GM18858 (cell line): ENCODE measurements at regions not wholly inside any gene's neighbourhood (a gene's known extent, or its start where the extent isn't known, plus 50 kb on each side); places are given as distances from the start of the nearest gene placed in this dataset.
"Not testable (repeated sequence)": the region's sequence is repeated elsewhere in the genome, so short reads cannot be mapped to it uniquely, and the experiment has no call there.

ENCODE experiments used
- ATAC-seq: cut with Tn5 transposase; IDR thresholded peaks from one replicate; pipeline ENCODE4 v1.9.1; 2021; ENCODE audit not compliant: unreplicated experiment

- ATAC-seq = not testable (repeated sequence)
These were observed 262.5 kb downstream of the SMARCA2 start for GRCh38 chr9:2277644-2278043.

DNA sequence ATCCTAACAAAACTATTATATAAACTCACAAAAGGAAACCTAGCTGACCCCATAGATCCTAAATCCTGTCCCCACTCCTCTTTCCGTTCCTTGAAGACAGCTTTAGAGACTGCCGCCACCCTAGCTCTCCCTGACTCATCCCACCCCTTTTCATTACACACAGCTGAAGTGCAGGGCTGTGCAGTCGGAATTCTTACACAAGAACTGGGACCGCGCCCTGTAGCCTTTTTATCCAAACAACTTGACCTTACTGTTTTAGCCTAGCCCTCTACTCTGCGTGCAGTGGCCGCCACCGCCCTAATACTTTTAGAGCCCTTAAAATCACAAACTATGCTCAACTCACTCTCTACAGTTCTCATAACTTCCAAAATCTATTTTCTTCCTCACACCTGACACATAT, 264.0 kb downstream of the SMARCA2 start:
- not testable (repeated sequence) for ATAC-seq

DNA sequence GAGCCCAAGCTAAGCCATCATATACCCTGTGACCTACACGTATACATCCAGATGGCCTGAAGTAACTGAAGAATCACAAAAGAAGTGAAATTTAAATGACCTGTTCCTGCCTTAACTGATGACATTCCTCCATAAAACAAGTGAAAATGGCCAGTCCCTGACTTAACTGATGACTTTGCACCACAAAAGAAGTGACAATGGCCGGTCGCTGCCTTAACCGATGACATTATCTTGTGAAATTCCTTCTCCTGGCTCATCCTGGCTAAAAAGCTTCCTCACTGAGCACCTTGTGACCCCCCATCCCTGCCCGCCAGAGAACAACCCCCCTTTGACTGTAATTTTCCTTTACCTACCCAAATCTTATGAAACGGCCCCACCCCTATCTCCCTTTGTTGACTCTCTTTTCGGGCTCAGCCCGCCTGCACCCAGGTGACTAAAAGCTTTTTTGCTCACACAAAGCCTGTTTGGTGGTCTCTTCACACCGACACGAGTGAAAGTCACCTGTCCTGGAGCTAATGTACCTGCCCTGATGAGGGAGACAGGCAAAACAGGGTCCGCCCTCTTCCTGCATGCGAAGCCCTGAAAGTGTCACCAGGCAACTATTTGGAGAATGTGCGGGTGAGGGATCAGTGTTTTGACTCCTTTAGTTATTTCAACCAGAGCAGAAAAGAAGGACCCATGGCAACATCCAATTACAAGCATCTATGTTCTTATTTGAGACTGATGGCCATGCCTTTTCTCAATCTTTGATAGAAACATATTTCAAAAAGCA, 266.1 kb downstream of the SMARCA2 start:
- no peak for ATAC-seq

DNA sequence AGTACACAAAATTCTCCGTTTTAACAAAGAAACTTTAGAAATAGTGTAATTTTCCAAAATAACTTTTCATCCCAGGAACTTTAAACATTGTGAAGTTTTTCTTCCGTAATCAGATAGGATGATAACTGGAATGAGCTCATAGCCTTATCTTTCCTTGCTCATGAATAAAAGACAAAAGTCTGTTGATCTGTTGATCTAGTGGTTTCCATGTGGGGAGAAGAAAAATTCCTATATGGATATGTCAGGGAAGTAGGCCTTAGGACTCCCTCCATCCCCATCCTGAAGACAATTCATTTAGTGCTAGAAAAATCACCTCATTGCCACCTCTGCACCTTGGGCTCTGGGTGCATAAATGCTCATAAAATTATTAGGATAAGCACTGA, 266.6 kb downstream of the SMARCA2 start:
- ATAC-seq = no peak

- no peak for ATAC-seq
These were observed 269.6 kb downstream of the SMARCA2 start for GRCh38 chr9:2284770-2285169.

DNA sequence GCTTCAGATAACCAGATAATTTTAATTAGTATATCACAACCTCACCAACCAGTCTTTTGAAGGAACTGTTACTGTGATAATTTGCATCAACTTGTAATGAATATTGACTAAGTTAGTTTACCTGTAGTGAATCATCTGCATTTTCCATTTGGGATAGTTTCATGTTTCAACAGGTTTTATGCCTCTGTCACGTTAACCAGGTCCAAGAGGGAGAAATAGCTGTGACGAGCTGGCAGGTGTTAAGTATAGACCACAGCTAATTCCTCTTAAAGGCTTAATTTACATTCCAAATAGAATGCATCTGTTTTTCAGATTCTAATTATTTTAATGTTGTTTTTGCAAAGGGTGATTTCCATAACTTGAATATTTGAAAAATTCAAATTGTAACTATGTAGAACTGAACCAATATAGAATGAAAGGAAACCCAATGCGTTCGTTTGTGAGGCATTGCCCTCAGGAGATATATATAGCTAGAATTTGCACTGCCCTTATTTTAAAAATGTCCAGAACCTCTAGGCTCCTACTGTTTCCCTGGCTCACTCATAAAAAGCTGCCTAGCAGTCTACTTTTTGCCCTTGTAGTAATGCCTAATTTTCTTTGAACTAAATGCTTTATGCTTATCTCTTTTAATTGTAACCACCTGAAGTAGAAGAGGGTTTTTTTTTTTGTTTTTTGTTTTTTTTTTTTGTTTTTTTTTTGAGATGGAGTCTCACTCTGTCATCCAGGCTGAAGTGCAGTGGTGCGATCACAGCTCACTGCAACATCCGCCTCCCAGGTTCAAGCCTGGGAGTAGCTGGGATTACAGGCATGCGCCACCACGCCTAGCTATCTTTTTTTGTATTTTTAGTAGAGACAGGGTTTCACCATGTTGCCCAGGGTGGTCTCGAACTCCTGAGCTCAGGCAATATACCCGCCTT, 270.5 kb downstream of the SMARCA2 start:
- no peak for ATAC-seq

DNA sequence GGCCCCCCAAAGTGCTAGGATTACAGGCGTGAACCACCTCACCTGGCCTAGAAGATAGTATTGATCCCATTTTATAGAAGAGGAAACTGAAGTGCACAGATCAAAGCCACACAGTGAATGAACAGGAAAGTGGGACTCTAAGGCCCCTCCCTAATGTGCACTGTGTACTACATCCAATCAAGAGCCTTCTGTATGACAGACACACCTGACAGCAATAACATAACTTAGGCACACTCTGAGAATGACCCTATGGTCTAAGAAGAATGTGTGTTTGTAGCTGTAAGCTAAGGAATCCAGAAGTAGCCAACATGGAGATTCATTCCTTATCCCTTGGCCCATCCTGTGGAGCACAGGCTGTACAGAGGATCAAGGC, 271.2 kb downstream of the SMARCA2 start:
- ATAC-seq = no peak

DNA sequence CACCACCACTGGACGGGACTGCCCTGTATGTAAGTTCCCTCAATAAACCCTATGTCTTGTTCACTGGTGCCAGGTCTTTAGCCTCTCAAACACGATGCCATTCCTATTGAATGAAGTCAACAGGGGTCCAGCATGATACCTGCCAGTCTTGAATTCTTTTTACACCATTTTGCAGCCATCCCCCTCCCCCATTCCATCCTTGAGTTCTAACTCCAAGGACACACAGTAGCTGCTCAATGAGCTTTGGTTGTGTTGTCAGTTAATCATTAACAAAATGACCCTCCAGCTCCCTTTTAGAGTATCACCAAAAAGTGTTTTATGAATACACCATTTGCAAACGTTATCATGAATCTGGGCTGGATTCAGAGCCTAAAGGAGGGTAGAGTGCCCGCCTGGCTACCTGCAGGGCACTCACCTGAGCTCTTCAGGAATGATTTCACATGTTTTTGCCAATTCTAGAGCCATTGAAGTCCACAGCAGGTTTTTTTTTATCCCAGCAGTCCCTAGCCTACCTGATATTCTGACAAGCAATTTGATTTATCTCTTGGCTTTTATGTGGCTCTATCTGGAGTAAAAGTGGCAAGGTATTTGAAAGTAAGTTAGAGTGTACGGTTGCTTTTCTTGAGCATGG, 271.8 kb downstream of the SMARCA2 start:
- ATAC-seq = no peak

DNA sequence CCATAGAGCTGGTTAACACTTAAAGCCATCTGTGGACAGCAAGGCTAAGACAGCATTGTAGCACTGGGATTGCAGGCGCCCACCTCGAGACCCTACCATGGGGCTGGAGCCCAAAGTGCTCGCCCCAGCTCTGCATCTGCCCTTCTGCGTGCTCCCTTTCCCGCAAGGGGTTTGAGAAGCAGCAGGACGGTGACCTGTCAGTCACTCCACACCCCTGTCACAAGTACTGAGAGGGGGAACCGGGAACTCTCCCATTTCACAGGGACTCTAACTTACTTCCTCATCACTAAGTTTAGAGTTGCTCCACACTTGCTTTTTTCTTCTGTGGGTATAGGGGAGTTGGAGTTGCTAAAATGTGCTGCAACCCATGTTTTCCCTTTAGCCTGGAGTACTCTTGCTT, 273.2 kb downstream of the SMARCA2 start:
- ATAC-seq = no peak

GRCh38 chr9:2289263-2289662, 274.1 kb downstream of the SMARCA2 start:
- ATAC-seq = no peak

GRCh38 chr9:2290382-2290781, 275.2 kb downstream of the SMARCA2 start:
- ATAC-seq = no peak

GRCh38 chr9:2291980-2292704, 277.0 kb downstream of the SMARCA2 start:
- no peak for ATAC-seq

DNA sequence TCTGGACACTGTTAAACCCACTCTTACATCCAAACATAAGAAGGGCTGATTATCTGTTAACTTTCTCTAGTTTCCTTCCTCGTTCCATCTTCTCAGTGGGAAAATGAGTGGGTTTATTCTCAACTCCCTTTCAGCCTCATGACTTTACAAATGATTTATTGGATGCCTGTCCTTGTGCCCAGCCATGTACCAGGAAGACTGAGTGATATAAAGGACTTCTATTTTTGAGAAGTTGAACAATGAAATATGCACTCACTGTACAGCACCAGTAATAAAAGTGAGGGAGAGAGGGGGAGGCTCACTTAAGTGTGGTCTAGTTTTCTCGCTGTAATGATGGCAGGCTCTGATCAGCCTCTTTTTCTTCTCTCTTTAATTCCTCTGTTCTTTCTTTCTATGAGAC, 277.6 kb downstream of the SMARCA2 start:
- no peak for ATAC-seq

DNA sequence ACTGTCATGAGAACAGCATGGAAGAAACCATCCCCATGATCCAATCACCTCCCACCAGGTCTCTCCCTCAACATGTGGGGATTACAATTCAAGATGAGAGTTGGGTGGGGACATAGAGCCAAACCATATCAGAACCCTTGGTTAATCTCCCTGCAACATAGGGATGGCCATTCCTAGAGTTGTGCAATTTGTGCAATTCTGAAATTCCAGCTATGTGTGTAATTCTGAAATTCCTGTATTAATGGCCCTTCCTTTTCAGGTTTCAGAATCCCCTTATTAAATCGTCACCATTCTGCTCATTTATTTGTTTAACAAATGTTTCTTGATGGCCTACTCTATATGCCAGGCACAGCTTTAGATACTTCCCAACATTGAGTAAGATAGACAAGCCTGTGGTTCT, 282.6 kb downstream of the SMARCA2 start:
- ATAC-seq = no peak

DNA sequence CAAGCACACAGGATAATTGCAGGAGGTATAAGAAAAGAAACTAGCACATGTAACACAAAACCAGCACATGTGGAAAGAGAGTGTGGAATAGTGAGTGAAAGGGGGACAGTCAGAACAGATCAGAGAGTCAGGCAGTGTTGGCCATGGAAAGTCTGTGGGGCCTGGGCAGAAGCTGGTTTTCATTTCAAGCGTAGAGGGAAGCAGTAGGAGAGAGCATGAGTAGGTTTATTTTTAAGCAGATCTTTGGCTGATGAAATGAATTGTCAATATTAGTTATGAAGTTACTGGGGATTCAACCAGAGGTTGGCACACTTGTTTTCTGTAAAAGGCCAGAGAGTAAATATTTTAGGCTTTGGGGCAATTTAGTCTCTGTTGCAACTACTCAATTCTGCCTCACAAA, 283.1 kb downstream of the SMARCA2 start:
- no peak for ATAC-seq

DNA sequence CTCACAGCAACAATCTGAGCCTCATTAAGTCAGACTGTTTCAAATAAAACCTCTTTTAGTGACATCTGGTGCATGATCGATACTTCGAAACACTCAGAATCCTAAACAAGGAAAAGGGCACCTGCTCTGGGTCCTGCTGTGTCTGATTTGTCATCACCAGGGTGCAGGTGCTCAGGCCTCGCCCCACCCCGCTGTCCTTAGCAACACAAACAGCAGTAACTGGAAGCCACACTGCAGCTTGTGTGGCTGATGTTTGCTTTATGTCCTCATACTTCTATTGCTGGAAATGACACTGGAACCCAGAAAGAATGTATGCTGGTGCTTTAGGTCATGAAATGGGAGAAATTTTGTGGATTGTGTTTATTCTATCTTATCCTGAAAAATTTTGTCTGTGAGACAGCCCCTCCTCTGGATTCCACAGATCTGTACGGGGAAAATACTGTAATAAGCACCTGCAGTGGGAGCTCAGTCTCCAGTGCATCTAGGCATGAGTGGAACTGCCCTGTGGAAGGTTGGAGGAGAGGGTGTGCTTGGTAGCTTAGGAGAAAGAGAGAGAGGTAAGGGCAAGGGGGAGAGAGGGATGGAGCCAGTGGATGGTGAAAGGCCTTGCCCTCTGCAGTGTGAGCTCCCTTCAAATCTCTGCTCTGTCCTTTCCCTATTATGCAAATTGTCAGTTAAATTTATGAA, 284.2 kb downstream of the SMARCA2 start:
- ATAC-seq = no peak

DNA sequence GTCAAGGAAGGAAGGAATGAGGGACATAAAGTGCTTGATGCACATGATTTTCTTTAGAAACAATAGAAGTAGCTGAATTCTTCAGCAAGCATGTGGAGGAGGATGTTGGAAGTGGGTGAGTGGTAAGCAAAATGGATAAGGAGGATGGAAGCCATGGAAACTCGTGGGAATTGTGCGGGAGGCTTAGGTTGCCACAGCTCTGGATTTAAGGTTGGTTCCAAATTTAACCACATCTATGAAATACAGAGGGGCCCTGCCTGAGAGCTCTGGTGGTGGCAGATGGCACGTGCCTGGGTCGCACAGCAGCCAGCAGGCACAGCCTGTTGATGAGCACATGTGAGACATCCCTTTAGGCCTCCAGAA, 284.7 kb downstream of the SMARCA2 start:
- ATAC-seq = no peak

- ATAC-seq = no peak
These were observed 285.2 kb downstream of the SMARCA2 start for GRCh38 chr9:2300325-2300724.

- ATAC-seq = no peak
These were observed 287.5 kb downstream of the SMARCA2 start for GRCh38 chr9:2302606-2303005.

GRCh38 chr9:2303056-2303455, 287.9 kb downstream of the SMARCA2 start:
- no peak for ATAC-seq

DNA sequence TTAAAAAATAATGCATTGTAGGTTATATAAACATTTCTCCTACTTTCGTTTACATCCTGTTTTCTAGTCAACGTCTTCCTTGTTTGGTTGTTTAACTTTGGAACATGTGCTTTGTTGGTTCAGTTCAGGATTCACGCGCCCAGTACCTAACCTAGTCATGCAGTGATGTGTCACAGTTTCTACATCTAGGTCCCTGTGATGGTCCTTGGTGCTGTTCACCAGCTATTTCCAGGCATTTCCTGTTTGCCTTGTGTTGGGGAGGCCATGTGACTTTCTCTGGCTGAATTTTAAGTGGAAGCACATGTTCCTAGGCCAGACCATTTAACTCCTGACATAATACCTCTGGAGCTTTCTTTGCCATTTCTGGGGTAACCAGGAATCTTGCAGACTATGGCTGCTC, 292.3 kb downstream of the SMARCA2 start:
- no peak for ATAC-seq
